Activated effector memory CD4-positive, alpha-beta T cell treated with Interleukin-2 at 50 U/mL for 16 hours (primary cell): ENCODE measurements at regions not wholly inside any gene's neighbourhood (a gene's known extent, or its start where the extent isn't known, plus 50 kb on each side); places are given as distances from the start of the nearest gene placed in this dataset.

Source experiments
- DNase-seq: peaks from one replicate; pipeline ENCODE4 v3.0.0-alpha.2; 2020

DNA sequence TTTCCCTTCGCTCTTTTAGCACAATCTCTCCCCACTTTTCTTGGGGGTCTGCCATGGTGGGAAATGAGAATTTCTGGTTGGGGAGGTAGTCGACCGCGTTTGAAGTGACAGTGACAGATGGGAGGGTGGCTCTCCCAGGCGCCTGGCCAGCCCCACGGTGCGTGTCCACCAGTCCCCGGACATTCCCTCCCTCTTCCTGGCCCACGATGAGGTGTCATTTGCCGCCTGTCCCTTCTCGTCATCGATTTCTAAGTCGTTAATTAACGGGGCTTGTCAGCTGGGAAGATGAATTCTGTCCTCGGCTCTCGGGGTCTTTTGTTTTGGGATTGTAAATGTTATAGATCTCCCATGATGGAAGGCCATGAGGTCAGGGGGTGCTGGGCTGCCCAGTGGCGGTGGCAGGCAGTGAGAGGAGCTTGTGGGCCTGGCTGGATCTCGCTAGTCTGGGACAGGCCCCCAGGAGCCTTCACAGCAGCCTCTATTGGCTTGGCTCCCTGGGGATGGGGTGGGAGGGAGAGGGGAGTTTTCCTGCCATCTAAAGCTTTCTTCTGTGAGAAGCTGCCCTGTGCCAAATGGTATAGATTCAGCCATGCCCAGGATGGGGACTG is 164.2 kb downstream of the MRM1 start:
- no peak for DNase-seq

DNA sequence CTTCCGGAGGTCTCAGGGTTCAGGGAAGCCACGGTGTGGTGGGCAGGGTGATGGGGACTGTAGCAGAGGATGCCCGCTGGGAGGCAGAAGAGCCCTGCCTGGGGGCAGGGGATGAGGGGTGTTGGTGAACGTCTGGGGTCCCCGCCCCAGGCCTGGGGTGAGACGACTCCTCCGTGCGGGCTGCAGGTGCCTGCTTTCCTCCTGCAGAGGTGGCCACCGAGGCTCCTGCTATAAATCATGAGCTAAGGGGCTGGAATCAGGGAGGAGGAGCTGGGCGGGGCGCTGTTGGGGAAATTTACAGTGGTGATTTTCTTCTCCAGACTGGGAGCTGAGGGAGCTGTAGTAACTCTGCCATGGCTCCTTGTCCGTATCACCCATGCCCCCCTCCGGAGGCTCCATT is 167.0 kb downstream of the MRM1 start:
- DNase-seq, result no peak

GRCh38 chr17:36773039-36773438 is 164.2 kb upstream of the LHX1 start:
- DNase-seq, result no peak

DNA sequence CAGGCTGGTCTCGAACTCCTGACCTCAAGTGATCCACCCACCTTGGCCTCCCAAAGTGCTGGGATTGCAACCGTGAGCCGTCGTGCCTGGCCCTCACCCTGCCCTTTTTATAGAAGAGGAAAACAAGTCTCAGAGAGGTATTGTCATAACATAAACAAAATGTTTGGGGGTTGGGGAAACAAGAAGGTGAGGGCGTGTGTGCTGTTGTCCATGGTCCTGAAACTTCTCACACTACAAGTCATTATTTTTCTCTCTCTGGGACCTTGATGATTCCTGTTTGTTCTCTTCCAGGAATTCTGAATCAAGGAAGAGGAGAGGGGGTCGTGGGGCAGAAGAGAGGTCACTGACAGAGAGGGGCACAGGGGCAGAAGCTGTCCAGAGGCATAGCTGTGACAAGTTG is 160.2 kb upstream of the LHX1 start:
- no peak for DNase-seq

GRCh38 chr17:36778448-36778847 is 158.8 kb upstream of the LHX1 start:
- DNase-seq, result no peak

DNA sequence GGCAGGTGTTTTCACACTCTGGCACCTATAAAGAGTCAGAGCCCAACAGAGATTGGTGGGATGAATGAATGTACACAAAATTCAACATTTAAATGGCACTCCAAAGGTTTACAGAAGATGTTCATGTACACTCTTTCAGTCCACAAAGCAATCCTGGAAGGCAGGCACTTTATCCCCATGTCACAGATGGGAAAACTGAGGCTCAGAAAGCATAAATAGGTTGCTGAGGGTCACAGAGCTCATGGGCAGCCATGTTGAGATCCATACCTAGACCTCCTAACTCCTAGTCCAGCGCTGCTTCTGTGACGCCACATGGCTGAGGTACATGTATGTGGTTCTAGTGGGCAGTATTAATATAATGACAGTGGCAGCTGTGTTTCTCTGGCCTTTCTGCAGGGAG is 157.7 kb upstream of the LHX1 start:
- no peak for DNase-seq

- DNase-seq, result no peak
Observed at GRCh38 chr17:36784633-36785032, 152.6 kb upstream of the LHX1 start.

DNA sequence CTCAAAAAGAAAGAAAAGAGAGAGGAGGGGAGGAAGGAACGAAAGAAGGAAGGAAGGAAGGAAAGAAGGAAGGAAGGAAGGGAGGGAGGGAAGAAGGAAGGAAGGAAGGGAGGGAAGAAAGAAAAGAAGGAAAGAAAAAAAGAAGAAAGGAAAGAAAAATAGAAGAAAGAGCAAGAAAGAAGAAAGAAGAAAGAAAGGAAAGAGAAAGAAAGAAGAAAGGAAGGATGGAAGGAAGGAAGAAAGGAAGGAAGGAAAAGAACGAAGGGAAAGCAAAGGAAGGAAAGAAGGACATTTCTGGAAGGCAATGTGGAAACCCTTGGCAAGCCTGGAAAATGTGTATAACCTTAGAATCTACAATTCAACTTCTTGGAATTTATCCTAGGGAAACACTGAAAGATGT is 150.4 kb upstream of the LHX1 start:
- no peak for DNase-seq

GRCh38 chr17:36791150-36791941 is 145.9 kb upstream of the LHX1 start:
- DNase-seq, result no peak

DNA sequence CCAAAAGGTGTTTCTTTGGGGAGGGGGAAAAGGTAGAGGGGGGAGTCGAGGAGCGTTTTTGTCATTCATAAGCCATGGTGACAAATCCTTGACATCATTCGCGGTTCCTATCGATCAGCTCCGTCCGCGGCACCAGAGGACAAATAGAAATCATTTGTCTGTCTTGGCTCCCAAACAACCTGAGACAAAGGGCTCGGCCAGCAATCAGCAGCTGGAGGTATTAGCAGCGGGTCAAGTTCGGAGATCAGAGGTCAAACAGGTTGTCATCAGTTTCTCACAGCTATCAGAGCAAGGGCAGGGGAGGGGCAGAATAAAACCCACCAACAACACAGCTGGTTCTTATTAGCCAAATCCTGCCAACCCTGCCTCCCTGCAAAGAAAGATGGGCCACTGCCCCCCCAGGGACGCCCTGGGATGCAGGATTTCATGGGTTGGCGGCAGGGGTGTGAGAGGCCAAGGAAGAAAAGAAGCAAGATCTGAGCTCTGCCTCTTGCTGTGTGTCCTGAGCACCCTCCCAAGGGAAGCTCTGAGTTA is 145.3 kb upstream of the LHX1 start:
- no peak for DNase-seq

DNA sequence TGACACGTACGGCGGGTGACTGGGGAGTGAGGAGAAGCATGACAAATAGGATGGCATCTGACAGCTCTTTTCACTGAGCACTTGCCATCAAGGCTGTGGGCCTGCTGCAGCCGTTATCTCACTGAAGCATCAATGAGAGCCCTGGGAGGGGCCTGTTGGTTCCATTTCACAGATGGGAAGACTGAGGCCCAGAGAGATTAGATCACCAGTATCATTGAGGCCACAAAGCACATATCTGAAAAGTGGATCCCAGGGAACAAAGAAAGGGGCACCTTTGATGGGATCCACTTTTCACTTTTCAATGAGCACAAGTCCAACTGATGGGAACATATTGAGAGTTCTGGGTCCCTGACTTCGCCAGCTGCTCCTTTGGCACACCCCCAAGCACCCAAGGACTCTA is 144.4 kb upstream of the LHX1 start:
- DNase-seq, result no peak

DNA sequence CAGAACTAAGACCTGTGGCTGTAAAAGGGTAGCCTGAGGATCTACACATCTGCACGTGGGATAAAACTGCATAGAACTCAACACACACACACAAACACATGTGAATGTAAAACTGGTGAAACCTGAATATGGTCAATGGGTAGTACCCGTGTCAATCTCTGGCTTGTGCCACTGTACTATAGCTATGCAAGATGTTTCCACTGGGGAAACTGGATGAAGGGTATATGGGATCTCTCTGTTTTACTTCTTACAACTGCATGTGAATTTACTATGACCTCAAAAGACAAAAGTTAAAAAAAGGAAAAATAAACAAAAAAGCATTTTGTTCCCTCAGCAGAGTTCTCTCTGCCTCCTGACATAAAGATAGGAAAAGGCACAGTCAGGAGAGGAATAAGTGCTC is 143.3 kb upstream of the LHX1 start:
- DNase-seq, result no peak

GRCh38 chr17:36807496-36808179 is 129.6 kb upstream of the LHX1 start:
- DNase-seq, result no peak

GRCh38 chr17:36808180-36808661 is 129.1 kb upstream of the LHX1 start:
- DNase-seq, result no peak

- DNase-seq, result no peak
Observed at GRCh38 chr17:36812762-36813161, 124.5 kb upstream of the LHX1 start.

GRCh38 chr17:36813357-36813756 is 123.9 kb upstream of the LHX1 start:
- DNase-seq, result no peak

DNA sequence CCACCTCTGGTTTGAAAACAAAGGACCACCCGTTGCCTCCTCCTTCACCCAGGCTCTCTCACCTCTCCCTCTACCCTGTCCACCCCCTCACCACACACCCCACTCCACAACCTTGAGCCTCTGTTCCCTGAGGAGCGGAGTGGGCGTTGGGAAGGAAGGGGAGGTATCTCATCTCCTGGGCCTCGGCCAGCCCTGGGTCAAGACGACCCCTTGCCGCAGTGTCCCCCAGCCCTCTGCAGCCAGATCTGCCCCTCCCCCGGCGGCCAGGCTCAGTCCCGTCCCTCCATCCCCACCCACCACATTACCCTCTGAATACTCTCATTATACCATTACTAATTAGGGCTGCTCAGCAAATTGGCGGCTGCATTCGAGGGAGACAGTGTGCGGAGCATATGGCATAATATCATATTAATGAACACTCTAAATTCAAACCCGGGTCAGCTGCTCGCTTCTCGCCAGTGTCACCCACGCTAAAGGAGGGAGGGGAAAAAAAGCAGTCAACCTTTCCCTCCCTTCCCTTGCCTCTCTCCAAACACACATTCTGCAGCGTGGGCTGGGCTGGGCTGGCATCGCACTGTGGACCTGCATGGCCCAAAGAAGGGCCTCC is 123.2 kb upstream of the LHX1 start:
- no peak for DNase-seq

DNA sequence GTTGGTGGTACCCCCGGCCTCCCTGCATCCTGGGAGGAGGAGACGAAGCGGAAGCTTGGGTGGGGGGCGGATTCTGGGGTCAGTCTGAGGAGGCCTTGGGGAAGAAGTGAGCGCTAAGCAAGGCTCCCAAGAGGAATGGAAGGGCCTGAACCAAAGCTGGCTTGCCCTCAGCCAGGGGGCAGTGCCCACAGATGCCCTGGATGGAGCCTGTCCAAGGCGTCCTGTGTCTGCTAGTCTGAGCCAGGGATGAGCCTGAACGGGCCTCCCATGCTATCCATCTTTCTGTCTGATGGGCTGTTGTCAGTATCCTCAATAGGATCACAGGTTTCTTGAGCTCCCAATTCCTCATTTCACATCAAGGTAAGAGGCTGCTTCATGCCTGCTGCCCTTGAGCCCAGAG is 122.3 kb upstream of the LHX1 start:
- no peak for DNase-seq

DNA sequence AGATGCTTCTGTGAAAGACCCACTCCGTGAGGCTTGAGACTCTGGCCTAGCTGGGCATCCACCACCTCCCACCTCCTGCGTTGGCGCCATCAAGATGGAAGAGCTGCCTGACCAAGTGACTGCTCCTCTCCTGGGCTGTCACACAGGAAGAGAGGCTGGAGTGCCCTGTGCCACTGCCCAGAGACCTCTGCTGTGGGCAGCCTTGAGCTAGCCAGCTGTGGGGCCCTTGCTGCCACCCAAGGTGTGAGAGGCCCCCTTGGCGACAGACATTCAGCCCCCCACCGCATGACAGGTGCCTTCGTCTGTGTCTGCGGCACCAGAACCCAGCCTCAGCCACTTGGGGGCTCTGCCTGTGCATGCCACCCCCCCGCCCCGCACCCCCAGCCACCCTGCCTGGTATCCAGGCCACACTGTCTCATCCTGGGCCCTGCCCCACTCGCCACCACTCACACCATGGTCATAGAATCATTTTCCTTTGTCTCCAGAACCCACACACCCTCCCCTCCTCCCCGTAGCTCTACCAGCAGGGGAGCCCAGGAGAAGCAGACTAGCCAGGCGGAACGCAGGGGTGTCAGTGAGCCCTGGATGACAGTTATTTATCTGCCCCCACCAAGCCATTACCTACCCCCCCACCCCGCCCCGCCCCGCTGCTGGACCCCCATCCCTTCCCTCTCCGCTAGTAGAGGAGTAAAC is 120.9 kb upstream of the LHX1 start:
- no peak for DNase-seq

DNA sequence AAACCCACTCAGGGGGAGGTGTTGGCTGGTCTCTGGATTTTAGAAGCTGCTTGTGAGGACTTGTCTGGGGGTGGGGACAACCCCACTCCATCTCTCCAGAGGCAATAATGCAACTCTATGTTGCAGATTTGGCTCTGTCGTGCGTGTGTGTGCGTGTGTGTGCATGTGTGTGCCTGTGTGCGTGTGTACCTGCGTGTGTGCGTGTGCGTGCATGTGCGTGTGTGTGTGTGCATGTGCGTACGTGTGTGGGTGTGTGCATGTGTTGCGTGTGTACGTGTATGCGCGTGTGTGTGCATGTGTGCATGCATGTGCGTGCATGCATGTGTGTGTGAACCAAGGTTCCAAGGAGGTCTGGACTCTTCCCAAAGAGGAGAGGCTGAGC is 120.4 kb upstream of the LHX1 start:
- no peak for DNase-seq

DNA sequence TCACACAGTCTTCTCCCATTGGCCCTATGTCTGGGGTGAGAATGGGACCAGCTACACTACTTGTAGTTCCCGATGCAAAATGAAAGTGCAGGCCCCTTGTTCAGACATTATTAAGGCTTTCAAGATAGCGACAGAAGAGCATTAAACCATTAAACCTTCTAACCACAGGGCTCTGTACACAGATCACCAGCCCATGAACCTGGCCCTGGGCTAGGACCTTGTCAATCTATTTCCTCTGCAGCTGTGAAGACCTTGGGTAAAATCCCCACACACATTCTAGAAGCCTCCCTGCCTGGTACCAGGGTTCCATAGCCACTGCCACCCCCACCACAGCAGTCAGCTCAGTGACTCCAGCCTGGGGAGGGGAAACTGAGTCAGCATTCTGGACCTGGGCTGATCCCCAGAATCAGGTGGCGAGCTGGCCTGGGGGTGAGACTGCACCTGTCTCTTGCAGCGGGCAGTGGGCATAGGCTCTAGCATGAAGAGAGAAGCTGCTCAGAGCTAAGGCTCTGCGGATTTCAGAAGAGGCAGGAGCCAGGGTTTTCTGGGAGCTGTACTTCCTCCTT is 119.7 kb upstream of the LHX1 start:
- DNase-seq, result no peak

GRCh38 chr17:36818134-36818825 is 119.0 kb upstream of the LHX1 start:
- DNase-seq, result no peak
